ENCODE measurements at regions not wholly inside any gene's neighbourhood (a gene's known extent, or its start where the extent isn't known, plus 50 kb on each side); places are given as distances from the start of the nearest gene placed in this dataset.

GRCh38 chr3:21036888-21037287, 714.1 kb downstream of the ZNF385D start:
- Histone ChIP-seq H3K9ac (ENCODE audit: low read length) (no peak overlapping the region), H3K27me3 (replicated peaks; ENCODE audit: insufficient read depth, low read length) (no peaks in the 10 kb centered on the region), H2AFZ (ENCODE audit: low read length) (no peak overlapping the region), H3K27ac (ENCODE audit: low read length) (no peak overlapping the region), H3K4me3 (ENCODE audit: low read length) (no peak overlapping the region), H3K4me1 (ENCODE audit: low read length) (no peaks in the 10 kb centered on the region), H3K9me2 (replicated peaks; ENCODE audit: insufficient read depth, low read length) (no peaks in the 10 kb centered on the region), H4K20me1 (ENCODE audit: insufficient read depth, low read length) (no peaks in the 10 kb centered on the region), H3K36me3 (replicated peaks; ENCODE audit: insufficient read depth, low read length) (no peaks in the 10 kb centered on the region; the same call in 1 of the 2 replicates), H3K9me3 (replicated peaks; ENCODE audit: insufficient read depth, low read length) (no peaks in the 10 kb centered on the region), H3F3A (ENCODE audit: insufficient read depth, low read length) (no peaks in the 10 kb centered on the region), H3K4me2 (ENCODE audit: low read depth, low read length) (no peak overlapping the region), H3K79me2 (ENCODE audit: low read length) (no peaks in the 10 kb centered on the region)
- no peak for DNase-seq
- TF ChIP-seq EZH2 (optimal IDR thresholded peaks at IDR 0.05; ENCODE audit: low read depth, low read length) (no peak), EZH2phosphoT487 (IDR thresholded peaks at IDR 0.05; ENCODE audit: low read length) (no peak), CTCF (IDR thresholded peaks at IDR 0.05; ENCODE audit: low read length) (no peak)

GRCh38 chr3:21028412-21028811, 722.6 kb downstream of the ZNF385D start:
- Histone ChIP-seq H3K9ac (ENCODE audit: low read length) (no peak overlapping the region), H3K4me3 (ENCODE audit: low read length) (no peak overlapping the region), H2AFZ (ENCODE audit: low read length) (no peak overlapping the region), H3K9me2 (replicated peaks; ENCODE audit: insufficient read depth, low read length) (no peaks in the 10 kb centered on the region), H3K4me1 (ENCODE audit: low read length) (no peaks in the 10 kb centered on the region), H3K4me2 (ENCODE audit: low read depth, low read length) (no peak overlapping the region), H3K27me3 (replicated peaks; ENCODE audit: insufficient read depth, low read length) (no peaks in the 10 kb centered on the region), H3K9me3 (replicated peaks; ENCODE audit: insufficient read depth, low read length) (no peaks in the 10 kb centered on the region), H4K20me1 (ENCODE audit: insufficient read depth, low read length) (no peaks in the 10 kb centered on the region), H3K36me3 (replicated peaks; ENCODE audit: insufficient read depth, low read length) (no peaks in the 10 kb centered on the region), H3K27ac (ENCODE audit: low read length) (no peak overlapping the region), H3F3A (ENCODE audit: insufficient read depth, low read length) (no peaks in the 10 kb centered on the region), H3K79me2 (ENCODE audit: low read length) (no peaks in the 10 kb centered on the region)
- TF ChIP-seq EZH2 (optimal IDR thresholded peaks at IDR 0.05; ENCODE audit: low read depth, low read length) (no peak), CTCF (IDR thresholded peaks at IDR 0.05; ENCODE audit: low read length) (no peak), EZH2phosphoT487 (IDR thresholded peaks at IDR 0.05; ENCODE audit: low read length) (no peak)
- no peak for DNase-seq

GRCh38 chr3:21024563-21024962, 726.4 kb downstream of the ZNF385D start:
- no peaks in the 10 kb centered on the region for H3K9me3 ChIP-seq (replicated peaks; ENCODE audit: insufficient read depth, low read length)
- no peaks in the 10 kb centered on the region for H3K9me2 ChIP-seq (replicated peaks; ENCODE audit: insufficient read depth, low read length)
- H3K4me3 ChIP-seq (ENCODE audit: low read length) = no peak overlapping the region
- H3F3A ChIP-seq (ENCODE audit: insufficient read depth, low read length) = no peaks in the 10 kb centered on the region
- H3K36me3 ChIP-seq (replicated peaks; ENCODE audit: insufficient read depth, low read length) = no peaks in the 10 kb centered on the region
- H3K9ac ChIP-seq (ENCODE audit: low read length) = no peak overlapping the region
- H3K79me2 ChIP-seq (ENCODE audit: low read length) = no peaks in the 10 kb centered on the region
- no peak for DNase-seq
- H3K27me3 ChIP-seq (replicated peaks; ENCODE audit: insufficient read depth, low read length) = no peaks in the 10 kb centered on the region
- H3K4me2 ChIP-seq (ENCODE audit: low read depth, low read length) = no peak overlapping the region
- no peaks in the 10 kb centered on the region for H3K4me1 ChIP-seq (ENCODE audit: low read length)
- H4K20me1 ChIP-seq (ENCODE audit: insufficient read depth, low read length) = no peaks in the 10 kb centered on the region
- H3K27ac ChIP-seq (ENCODE audit: low read length) = no peak overlapping the region
- H2AFZ ChIP-seq (ENCODE audit: low read length) = no peak overlapping the region
- TF ChIP-seq CTCF (IDR thresholded peaks at IDR 0.05; ENCODE audit: low read length) = no peak
- no peak for TF ChIP-seq EZH2 (optimal IDR thresholded peaks at IDR 0.05; ENCODE audit: low read depth, low read length)
- TF ChIP-seq EZH2phosphoT487 (IDR thresholded peaks at IDR 0.05; ENCODE audit: low read length) = no peak
